ENCODE measurements at regions not wholly inside any gene's neighbourhood (a gene's known extent, or its start where the extent isn't known, plus 50 kb on each side); places are given as distances from the start of the nearest gene placed in this dataset.
A peak's percentile ranks its signal among the peaks of the same experiment; 100 is the strongest.

DNA sequence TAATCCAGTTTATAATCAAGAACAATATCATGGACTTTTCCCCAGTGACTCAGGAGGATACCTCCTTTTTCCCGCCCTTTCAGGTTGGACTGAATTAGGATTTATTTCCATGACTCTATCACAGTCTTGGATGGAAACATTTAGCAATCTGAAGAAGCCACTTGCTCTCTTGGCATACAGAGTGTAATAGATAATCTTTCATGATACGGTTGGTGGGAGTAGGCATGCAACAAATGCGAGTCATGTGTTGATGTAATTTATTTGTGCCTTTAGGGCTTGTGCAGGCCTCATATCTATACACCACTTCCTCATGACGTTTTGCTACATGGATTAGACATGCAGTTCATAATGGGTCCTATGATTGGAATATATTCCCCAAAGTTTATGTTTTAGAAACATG, 54.2 kb upstream of the MCTP2 start:
- DNase-seq (ENCODE audit: low read depth) = no peak

- no peak for DNase-seq (ENCODE audit: low read depth)
Observed at GRCh38 chr15:94175420-94175819, 55.9 kb upstream of the MCTP2 start.

GRCh38 chr15:94174399-94174802, 57.0 kb upstream of the MCTP2 start:
- DNase-seq (ENCODE audit: low read depth) = no peak

- no peak for DNase-seq (ENCODE audit: low read depth)
Observed at GRCh38 chr15:94168250-94168649, 63.1 kb upstream of the MCTP2 start.

DNA sequence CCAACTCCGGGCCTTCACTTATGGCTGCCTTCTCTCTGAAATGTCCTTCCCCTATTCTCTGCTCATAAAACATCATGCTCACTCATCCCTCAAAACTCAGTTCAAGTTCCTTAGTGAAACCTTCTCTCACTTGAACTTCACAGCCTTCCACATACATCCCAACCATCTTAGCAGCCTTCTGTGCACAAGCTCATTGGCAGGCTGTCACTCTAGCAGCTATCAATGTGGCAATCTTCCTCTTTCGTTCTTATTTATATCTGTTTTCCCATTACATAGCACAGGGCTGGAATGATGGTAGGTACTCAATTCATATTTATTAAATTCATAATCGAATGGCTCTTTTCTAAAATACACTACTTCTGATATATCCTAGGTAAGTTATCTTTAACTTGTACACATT, 66.4 kb upstream of the MCTP2 start:
- DNase-seq (ENCODE audit: low read depth) = no peak

DNA sequence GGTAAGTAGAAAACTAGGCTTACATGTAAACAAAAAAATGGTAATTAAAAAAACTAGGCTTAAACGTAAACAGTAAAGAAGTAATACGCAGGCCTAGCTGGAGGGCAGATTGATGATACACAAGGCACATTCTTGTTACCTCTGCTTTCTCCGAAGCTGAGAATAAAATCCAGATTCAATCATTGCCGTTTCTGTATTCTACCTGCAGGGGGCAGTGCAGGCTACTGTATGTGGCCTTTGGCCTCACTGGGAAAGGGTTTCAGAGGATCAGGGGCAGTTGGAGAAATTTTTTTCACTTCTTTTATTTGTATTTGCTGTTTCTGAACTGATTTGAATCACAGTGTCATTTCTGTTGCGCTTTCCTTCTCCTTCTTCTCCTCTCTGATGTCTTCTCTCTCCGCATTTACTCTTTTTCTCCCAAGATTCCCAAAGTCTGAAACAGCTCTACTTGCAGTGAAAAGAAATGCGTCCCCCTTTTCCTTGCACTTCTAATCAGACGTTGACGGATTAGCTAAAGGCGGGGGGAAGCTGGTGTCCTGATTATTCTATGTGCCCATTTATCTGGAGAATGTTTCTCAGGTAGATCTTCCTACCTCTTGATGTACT, 67.1 kb upstream of the MCTP2 start:
- DNase-seq (ENCODE audit: low read depth) = no peak

DNA sequence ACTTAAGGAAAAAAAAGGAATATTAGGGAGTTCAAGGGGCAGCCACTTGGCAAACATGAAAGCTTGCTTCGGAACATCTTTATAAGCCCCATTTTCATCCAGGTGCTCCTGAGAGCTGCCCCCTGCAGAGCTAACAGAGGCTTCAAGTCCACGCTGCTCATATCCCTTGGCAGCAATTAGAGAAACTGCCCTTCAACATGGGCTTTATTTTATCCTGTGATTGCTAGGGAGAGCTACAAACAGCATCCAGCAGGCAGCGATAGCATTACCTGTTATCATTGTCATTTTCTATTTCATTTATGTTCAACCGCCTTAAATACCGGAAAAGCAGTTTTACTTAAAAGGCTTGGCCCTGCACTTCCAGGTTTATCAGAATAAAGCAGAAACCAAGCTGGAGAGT, 68.4 kb upstream of the MCTP2 start:
- no peak for DNase-seq (ENCODE audit: low read depth)

- DNase-seq (ENCODE audit: low read depth) = no peak
Observed at GRCh38 chr15:94154255-94154654, 77.1 kb upstream of the MCTP2 start.

DNA sequence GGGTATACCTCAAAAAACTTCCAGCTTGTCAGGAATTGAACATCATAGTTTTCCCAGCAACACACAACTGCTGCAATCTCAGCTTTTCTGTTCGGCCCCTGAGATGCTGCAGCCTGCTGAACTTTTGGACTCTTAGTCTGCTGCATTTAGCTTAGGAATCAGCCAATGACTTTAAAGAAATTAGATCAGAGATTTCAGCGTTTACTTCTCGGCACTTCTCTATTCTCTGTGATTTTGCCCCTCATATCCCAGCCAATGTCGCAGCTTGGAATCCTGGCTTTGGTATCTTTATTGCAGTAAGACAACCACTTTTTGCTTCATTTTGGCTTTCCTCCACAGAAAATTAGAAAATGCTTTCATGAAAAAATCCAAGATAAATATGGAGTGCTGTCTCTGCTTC, 86.3 kb upstream of the MCTP2 start:
- DNase-seq (ENCODE audit: low read depth) = no peak

- DNase-seq (ENCODE audit: low read depth) = no peak
Observed at GRCh38 chr15:94141802-94142201, 89.6 kb upstream of the MCTP2 start.

DNA sequence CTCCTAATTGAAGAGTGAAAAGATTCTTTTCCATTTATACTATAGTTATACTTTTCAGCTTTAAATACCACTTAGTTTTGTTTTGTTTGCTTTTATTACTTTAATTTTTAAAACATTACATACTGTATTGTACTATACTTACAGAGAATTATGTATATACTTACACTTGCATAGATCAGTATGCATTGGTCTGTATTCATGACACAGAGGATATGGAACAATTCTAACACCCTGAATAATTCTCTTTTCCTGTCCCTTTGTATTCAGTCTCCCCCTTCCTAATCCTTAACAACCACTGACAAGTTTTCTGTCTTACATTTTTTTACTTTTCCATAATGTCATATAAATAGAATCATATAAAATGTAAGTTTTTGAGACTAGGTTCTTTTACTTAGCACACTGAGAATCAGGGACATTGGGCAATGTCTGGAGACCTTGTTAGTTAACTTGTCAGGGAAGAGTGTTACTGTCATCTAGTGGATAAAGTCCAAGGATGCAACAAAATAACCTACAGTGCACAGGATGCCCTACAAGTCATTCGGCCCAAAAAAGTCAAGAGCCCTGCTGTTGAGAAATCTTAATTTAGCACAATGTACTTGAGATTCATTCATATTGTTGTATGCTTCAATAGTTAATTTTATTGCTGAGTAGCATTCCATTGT, 95.7 kb upstream of the MCTP2 start:
- DNase-seq (ENCODE audit: low read depth) = no peak

- DNase-seq (ENCODE audit: low read depth) = no peak
Observed at GRCh38 chr15:94131875-94132274, 99.5 kb upstream of the MCTP2 start.

GRCh38 chr15:94130504-94130903, 100.9 kb upstream of the MCTP2 start:
- no peak for DNase-seq (ENCODE audit: low read depth)

DNA sequence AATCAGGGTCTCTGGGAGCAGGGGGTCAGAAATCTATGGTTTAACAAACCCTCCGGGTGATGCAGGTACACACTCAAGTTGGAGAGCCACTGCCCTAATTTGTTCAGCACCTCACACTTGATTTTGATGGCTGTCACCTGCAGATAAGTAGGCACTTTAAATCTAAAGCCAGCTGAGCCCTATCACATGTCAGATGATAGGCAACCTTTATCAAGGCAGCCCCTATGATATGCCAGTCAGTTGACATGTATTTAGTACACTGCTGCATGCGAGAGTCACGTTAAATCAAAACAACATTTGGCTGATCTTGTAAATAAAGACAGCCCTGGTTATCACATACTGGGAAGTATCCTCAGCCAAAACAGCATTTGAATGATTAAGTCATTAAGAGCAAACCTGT, 104.4 kb upstream of the MCTP2 start:
- no peak for DNase-seq (ENCODE audit: low read depth)

- no peak for DNase-seq (ENCODE audit: low read depth)
Observed at GRCh38 chr15:94125698-94126097, 105.7 kb upstream of the MCTP2 start.

GRCh38 chr15:94125156-94125555, 106.2 kb upstream of the MCTP2 start:
- DNase-seq (ENCODE audit: low read depth) = no peak

DNA sequence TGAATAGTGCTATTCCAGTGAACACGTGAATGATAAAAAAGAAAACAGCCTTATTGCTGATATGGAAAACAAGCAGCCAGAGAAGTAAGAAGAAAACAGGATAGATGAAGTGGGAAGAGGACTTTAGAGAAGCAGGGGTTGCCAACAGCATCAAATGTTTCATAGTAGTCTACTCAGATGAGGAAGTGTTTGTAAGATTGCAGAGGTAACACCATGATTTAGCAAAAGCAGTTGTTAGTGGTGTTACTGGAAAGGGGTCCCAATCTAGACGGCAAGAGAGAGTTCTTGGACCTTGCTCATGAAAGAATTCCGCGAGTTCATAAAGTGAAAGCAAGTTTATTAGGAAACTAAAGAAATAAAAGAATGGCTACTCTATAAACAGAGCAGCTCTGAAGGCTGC, 108.8 kb upstream of the MCTP2 start:
- no peak for DNase-seq (ENCODE audit: low read depth)

- peak; percentile 39 for DNase-seq (ENCODE audit: low read depth)
Observed at GRCh38 chr15:94119923-94120775, 111.2 kb upstream of the MCTP2 start.

DNA sequence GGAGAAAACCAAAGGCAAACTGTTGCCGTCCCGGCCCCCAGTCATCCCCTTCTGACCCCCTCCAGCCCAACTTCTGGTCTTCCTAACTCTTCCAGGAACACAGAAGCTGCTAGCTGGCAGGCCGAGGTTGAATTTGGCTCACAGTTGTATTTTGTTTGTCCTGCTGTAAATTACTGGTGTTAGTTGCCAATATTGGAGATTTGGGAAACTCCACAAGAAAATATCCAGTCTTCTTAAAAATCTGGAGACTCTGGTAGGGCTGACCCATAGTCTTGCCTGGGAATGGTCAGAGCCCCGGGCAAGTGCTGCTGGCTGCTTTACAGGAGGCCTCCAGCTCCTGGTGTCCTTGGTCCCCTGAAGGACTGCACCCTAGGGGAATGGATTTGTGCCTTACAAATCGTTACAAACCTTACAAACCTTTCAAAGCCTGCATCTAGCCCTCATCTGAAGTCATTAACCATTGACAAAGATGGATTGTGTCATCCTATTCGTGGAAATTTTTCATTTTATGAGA, 112.0 kb upstream of the MCTP2 start:
- DNase-seq (ENCODE audit: low read depth) = no peak

DNA sequence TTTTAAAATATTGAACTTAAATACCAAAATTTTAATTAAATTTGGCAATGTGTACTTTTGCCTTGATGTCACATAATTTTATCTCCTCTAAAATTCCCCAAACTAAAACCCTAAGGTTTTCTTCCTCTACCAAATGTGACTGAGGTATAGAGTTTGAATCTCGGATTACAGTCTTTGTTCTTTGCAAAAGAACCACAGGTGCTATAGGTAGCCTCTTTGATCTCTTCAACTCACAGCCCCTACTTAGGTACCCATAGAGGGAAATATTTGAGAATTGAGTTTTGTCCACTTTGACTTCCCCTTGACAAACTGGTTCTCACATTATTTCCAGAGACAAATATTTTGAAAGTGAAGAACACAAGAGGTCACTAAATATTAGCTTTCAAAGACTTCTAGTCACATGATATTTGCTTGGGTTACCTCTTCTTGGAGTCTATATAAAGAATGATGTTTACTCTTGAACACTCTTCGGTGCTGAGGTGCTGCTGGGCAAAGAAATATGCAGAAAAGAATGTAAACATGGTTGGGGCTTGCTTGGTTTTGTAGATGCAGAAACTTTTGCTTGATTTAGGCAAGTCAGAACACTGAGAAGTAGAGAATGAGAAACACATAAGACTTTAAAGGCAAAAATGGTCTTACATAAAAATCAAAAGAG, 120.8 kb upstream of the MCTP2 start:
- DNase-seq (ENCODE audit: low read depth) = no peak

GRCh38 chr15:94107652-94108051, 123.7 kb upstream of the MCTP2 start:
- DNase-seq (ENCODE audit: low read depth) = no peak

DNA sequence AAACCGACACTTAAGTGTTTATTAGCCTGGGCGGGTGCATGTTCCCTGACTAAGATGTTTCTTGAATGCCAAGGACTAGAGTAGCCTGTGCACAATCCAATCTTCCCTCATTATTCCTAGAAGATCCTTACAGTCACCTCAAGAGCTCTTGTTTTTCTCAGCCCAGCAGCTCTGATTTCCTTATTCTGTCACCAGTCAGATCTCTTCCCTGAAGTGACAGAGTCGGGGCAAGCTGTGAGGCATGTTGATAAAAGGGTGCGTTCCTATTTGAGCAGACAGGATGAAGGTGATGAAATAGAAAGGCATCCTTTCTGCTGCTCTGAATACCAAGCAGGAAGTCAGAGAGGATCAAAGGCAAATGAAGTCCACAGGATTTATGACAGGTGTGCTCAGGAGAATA, 125.6 kb upstream of the MCTP2 start:
- DNase-seq (ENCODE audit: low read depth) = no peak

Data from LHCN-M2 (cell line).